ENCODE measurements at regions not wholly inside any gene's neighbourhood (a gene's known extent, or its start where the extent isn't known, plus 50 kb on each side); places are given as distances from the start of the nearest gene placed in this dataset.

DNA sequence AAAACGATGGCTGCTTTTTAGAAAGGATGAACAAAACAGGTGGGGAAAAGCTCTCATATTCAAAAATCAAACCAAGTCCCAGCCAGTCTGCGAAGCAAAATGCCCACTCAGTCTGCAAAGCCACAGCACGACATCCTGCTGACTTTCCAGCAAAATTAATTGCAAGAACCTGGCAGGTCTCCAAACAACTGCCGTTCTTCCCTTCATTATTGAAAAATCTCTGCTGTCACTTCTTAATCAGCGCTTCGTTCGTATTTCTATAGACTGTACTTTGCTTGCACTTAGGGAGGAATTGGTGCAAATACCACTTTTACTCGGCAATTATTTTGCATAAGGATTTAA is 222.4 kb downstream of the CBLN4 start:
- DNase-seq (ENCODE audit: low spot score): no peak

DNA sequence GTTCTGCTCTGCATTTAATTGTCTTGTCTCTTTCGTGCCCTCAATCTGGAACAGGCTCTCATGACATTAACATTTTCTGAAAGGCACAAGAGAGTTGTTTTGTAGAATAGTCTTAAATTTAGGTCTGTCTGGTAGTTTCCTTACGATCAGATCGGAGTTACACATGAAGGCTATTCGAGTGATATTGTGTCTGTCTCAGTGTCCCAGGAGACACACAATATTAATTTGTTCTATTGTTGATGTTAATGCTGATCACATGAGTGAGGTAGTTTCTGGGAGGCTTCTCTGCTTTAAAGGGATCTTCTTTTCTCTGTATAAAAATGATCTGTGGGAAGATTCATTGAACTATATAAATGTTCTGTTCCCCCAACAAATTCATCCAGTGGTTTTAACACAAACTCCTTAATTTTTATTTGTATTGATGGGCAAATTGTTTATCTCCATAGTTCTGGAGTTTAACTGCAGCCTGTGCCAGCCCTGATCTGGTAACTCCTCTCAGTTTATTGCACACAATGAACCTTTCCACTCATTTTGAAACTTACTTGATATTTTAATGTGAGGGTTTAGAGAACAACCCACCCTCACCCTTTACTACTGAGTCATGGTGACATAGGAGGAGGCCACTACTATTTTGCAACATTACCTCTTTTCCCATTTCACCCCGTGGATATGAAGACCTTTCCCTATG is 223.0 kb downstream of the CBLN4 start:
- no peak for DNase-seq (ENCODE audit: low spot score)

DNA sequence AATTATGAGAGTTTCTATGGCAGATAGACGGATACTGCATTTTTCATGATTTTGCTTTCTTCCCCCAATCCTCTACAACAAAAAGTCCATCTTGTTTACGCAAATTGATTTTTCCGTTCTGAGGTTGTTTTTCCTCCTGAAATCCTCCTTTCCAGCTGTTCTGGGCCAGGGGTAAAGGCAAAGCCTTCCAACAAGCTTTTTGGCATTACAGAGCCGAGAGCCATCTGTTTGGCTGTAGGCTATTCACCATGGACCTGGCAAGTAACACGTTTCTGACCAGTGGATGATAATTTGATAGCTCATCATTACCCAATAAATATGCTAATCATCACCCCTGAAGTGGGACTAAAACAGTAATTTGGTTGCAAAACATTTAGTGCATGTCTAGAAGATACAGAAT is 226.5 kb downstream of the CBLN4 start:
- DNase-seq (ENCODE audit: low spot score): no peak

DNA sequence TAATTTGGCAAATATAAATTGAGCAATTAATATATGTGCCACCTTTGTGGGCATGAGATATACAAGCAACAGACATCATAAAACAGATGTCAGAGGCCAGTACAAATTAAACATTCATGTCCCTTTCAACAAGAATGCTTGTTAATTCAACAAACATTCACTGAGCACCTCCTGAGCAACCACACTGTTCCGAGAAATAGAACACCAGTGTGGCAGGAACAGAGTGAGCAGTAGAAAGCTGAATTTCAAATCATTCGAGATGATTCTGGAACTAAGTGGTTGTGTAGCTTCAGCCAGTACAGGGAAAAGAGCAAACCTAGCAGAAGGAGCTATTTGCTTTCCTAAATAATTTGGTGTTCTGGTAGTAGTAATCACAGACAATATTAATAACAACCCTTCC is 227.7 kb downstream of the CBLN4 start:
- no peak for DNase-seq (ENCODE audit: low spot score)

DNA sequence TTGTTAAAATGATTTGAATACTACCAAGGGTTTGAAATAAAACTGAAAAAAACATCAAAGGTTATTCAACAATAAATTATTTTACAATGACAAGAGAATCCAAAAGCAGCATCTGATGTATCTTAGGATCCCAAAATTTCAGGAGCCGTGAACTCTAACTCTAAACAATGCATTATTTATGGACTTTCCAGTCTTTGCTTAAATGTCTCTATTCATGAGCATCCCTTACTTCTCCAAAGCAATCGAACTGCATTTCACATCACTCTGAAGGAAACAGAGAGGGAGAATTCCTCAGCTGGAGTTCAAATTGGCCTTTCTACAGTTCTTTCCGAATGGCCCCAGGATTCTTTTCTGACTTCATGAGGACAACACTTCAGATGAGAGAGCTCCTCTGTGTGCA is 229.1 kb downstream of the CBLN4 start:
- no peak for DNase-seq (ENCODE audit: low spot score)

DNA sequence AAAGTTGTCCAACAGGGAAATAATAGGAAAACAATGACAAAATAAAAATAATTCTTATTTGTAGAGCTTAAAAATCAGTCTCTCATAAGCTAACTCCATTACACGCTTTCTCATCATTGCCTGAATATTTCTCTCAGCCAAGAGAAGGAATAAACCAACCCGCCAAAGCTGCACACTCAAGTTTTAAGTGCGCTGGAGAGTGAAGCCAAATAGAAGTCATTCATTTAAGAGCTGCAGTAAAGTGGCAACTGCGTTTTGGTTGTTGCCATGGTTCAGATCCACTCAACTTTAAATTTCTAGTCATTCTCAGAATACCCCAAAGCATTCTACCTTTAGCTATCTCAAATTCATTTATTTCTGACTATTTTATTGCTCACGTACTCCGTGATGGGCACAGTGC is 230.7 kb downstream of the CBLN4 start:
- no peak for DNase-seq (ENCODE audit: low spot score)

DNA sequence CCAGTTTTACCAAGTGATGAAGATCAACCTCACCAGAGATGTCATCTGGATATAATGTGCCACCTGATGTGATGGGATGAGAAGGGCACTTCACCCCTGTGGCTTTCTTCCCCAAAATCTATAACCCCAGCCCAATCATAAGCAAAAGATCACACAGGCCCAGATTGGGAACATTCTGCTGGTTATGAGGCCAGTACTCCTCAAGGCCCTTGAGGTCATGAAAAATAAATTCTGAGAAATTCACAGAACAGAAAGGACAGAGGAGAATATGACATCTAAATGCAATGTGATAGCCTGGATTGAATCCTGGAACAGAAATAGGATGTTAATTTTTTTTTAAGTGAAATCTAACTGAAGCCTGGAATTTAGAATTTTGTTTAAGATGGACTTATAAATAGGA is 243.5 kb downstream of the CBLN4 start:
- DNase-seq (ENCODE audit: low spot score): no peak

DNA sequence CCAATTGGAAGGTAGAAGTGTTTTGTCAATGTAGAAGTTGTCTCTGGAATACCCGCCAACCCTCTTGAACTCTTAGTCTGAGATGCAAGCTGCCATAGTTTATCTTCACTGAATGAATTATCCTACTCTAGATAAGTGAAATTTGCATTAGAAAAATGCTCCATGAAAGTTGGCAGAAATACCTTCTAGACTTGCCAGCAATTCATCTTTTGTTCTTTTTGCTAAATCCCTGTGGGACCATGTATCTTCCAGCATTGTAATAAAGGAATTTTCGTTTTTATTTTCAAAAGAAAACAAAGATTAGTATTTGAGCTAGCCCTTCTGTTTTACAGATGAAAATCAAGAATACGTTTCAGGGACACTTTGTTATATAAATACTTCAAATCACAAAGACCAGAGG is 244.2 kb downstream of the CBLN4 start:
- DNase-seq (ENCODE audit: low spot score): no peak

DNA sequence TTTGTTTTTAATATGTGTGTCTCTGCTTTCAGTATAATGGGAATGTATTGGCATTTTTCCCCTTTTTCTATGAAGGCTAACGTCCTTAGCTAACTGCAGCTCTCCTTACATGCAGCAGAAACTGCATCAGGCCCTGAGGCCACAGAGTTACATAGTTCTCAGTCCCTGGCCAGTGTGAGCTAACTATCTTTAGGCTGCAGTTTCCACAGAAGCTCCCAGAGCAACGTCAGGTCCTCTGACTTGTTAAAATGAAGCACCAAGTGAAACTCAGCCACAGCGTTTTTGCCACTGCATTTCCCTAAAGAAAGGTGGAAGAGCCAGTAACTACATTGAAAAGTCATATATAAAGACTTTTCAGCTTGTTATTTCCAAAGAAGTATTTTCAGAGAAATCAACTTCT is 244.7 kb downstream of the CBLN4 start:
- no peak for DNase-seq (ENCODE audit: low spot score)

DNA sequence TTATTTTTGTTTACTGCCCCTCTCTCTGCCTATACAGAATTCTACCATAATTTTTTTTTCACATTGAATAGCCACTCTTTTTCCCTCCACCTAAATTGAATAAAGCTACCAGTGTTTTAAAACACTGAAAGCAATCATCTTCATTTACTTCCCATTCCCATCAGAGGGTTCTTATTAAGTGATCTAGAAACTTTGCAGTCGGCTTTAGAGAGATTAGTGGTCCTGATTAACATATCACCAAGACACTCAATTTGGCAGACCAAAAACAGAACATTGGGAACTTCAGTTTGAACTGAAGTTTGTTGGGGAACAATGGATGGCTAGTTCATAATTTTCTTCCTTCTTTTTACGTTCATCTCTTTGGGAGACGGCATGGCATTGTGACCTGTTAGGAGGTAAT is 249.5 kb downstream of the CBLN4 start:
- DNase-seq (ENCODE audit: low spot score): no peak

DNA sequence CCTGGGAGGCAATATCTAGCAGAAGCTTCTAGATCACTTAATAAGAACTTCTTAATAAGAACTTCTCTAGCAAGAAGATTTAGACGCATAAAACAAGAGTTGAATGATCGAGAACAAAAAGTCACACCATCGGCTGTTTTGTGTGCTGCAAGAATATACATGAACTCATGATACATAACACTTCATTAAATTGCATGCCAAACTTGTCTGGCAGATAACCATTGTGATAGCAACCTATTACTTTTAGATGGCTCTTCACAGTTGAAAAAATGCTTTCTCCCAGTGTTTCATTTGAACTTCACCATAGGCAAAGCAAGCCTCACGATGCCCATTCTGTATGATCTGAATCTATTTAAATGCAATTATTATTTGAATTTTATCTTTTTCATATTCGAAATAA is 249.9 kb downstream of the CBLN4 start:
- DNase-seq (ENCODE audit: low spot score): no peak

DNA sequence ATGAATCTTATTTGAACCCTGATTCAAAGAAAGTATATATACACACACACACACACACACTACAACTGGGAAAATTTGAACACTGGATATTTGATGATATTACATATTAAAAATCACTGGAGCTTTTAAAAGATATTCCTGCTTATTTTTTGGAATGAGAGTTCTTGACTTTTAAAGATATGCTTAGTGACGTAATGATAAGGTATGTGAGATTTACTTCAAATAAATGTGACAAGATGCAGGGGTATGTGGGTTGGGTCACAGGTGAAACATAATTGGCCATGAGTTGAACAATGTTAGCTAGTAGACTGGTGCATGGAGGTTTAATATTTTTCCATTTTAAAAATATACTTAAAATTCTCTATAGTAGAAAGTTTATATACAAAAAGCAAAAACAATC is 258.6 kb downstream of the CBLN4 start:
- DNase-seq (ENCODE audit: low spot score): no peak

DNA sequence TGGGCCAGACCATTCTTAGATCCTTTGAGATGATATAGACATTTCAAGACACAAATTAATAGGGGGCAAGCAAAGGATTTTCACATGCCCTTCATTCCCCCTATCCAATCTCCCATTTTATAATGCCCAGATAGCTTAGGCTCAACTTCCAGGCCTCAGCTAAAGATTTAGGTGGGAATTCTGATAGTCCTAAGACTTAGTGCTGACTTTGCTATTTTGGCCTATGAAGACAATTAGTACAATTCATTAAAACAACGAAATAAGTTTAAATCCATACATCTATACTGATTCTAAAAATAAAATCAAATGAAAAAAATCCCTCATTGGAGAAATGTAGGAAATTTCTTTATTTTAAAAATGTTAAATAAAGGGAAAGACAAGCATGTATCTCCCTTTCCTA is 259.5 kb downstream of the CBLN4 start:
- no peak for DNase-seq (ENCODE audit: low spot score)

DNA sequence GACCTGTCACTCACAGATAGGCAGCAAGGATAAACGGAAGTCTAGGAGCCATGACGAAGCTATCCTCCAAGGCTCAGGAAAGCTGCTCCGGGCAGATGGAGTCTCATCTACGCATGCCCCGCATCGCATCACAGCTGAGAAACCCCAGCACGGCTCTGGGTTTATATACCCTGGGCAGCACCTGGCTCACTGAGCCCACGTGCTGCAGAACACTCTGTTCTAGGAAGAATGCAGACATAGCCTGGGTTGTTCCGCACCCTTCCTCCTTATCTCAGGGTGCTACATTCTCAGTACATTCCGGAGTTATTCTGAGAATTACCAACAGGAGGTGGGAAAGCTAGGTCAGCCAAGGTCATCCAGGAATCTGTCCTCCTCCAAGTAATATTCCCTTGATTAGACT is 260.4 kb downstream of the CBLN4 start:
- DNase-seq (ENCODE audit: low spot score): no peak

DNA sequence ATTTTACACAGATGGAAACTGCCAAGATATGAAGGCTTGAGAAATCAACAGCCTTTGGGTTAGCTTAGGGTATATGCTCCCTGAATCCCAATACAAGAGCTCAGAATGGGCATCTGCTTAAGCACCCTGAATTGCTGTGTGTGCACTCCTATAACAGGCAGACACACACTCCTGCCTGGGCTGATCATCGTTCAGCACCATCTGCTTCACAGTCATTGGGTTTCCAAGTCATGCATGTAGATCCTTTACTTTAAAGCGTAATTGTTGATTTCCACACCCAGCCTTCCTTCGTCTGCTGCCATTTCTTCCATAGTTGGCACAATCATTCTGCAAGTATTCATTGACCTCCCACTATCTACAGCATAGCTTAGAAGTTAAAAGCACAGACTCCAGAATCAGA is 263.5 kb downstream of the CBLN4 start:
- DNase-seq (ENCODE audit: low spot score): no peak

DNA sequence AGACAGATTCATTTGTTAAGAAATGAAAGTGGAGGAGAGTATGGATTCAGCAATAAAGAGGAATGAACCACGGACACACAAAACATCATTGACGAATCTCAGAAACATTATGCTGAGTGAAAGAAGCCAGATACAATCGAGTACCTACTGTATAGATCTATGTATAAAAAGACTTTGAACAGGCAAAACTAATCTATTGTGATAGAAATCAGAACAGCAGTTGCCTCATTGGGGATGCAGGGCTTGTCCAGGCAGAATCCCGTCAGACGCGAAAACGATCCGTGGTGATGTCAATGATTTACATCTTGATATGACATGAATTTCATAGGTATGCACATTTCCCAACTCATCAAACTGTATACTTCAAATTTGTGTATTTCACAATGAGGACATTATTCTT is 265.2 kb downstream of the CBLN4 start:
- no peak for DNase-seq (ENCODE audit: low spot score)

DNA sequence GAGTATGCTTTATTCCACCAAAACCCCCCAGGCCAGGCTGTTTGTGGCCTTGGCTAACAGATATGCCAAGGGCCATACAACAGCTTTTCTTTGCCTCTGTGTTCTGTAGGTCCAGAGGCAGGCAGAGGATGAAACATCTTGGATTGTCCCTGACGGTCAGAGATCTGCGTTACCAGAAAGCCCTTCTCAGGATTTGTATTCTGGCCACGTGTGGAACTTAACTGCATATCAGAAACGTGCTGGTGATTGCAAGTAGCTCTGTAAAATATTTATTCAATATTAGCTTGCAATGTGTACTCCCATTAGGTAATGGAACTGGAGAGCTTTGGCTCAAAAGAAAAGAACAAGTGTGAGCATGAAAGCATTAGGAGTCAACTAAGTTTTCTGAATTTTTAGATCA is 275.0 kb downstream of the CBLN4 start:
- DNase-seq (ENCODE audit: low spot score): no peak

DNA sequence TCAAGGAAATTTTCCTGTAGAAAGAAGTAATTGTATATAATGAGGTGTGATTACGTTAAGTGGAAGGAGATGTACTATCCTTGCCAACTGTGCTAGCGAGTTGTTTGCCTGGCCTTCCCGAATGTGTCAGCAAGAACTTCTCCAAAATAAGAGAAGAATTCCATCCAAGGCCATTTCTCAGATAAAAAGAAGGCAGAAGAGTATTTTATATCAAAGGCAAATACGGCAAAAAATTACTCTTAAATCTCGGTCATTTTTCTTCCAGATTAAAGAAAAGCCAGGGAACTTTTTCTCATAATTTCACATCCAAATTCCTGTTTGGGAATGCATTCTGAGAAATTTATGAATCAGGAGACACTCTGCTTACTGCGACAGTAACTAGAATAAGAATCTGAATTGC is 290.6 kb downstream of the CBLN4 start:
- DNase-seq (ENCODE audit: low spot score): no peak

DNA sequence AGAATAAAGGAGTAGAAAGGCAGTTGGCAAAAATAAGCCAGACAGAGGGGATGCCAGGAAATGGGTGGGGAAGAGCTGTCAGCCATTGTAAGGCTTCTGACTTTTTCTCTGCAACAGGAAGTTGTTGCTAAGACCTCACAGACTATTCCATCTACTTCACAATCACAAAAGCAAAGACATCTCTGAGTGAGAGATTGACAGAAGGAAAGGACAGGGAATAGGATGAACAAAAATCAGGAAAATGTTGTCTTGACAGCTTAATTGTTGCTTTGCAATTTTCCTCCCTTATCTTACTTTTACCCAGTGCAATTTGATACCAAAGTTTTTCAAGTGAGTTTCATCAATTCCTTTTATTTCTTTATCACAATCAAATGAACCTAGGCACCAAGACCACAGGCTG is 291.2 kb downstream of the CBLN4 start:
- DNase-seq (ENCODE audit: low spot score): no peak

DNA sequence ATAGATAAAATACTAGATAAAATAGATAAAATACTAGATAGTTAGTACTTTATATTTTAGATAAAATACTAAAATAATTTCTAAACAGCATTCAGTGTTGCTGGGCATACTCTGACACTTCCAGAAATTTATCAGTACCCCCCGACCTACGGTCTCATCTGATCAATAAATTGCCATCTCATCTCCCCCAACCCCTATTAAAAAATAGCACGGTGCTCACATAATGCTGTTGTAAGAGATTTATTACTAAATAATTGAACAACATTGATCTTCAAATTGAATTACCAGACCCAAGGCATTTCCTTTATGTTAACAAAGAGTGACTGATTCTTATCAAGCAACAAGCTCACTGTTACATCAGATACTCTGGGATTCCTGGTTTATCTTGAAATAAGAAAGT is 300.9 kb downstream of the CBLN4 start:
- DNase-seq (ENCODE audit: low spot score): no peak

DNA sequence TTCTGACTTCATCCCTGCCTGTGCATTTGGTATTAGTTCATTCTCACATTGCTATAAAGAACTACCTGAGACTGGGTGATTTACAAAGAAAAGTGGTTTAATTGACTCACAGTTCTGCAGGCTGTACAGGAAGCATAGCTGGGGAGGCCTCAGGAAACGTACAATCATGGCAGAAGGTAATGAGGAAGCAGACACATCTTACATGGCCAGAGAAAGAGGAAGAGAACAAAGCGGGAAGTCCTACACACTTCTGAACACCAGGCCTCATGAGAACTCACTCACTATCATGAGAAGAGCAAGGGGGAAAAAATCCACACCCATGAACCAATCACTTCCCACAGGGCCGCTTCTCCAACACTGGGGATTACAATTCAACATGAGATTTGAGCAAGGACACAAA is 303.9 kb downstream of the CBLN4 start:
- DNase-seq (ENCODE audit: low spot score): no peak

DNA sequence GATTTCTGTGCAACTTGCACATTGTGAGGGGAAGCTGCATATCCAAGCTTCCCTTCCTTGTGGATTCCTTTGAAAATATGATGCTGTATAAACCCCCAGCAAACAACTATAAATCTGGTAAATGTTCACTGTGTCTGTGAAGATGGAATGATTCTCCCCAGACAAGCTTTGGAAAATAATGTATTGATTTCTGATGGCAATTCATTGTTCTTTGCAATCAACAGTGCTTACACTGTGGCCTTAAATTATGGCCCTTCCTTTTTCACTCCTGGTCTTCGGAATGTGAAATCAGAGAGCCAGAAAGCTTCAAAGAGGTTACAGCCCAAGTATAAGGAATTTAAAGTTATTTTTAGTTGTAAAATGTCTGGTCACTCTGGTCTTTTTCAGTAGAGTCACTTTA is 308.8 kb downstream of the CBLN4 start:
- no peak for DNase-seq (ENCODE audit: low spot score)

DNA sequence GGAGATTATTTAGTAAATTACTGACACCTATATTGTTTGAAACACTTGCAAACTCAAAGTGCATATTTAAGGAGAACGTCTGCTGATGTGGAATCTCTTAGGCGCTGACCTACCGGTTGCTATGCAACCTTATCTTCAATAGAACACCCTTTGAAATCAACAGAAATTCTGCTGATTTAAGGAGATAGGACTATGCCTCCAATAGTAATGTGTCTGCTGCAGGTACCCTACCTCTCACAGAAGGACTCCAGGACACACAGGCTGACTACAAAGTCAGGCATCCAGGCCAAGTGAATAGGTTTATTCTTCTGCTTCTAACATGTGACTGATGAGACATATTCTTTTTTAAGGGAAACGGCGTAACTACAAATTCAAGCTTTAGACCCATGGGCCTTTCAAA is 311.7 kb downstream of the CBLN4 start:
- no peak for DNase-seq (ENCODE audit: low spot score)

DNA sequence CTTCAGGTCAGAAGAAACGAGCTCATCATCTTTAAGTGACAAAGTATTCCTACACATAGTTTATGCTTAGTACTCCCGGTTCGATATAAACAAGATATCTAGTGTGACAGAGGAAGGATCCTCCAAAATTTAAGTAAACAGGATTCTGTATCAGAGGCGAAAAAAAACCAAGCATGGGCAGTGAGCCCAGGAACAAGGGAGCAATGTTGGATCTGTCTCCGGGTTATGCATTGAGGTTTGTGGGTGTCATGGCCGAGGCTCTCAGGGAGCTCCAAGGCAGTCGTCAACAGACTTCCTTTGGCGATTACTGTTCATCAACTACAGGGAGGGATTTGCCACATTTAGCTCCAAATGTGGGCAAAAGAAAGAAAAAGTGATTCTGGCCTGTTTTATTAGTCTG is 319.5 kb downstream of the CBLN4 start:
- no peak for DNase-seq (ENCODE audit: low spot score)

DNA sequence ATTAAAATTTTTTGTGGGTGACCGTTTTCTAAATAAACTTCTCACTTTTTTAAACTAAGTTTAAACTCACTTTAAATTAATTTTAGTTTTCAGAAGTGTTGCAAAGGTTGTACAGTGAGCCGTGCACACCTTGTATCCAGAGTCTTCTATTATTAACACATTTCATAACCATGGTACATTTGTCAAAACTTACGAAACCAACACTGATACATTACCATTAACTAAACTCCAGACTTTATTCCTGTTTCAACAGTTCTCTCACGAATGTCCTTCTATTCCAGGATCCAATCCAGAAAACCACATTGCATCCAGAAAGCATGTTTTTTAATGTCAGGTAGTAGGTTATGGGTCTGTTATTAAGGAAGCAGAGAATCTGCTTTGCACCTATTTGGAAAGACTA is 319.9 kb downstream of the CBLN4 start:
- no peak for DNase-seq (ENCODE audit: low spot score)
